Tibial nerve (tissue), 4 donors: ENCODE measurements at regions not wholly inside any gene's neighbourhood (a gene's known extent, or its start where the extent isn't known, plus 50 kb on each side); places are given as distances from the start of the nearest gene placed in this dataset.

Source experiments
- DNase-seq, 2 donors: peaks; one replicate each; pipeline ENCODE4 v3.0.0-alpha.2; 2019; ENCODE audit warnings: low spot score in 2 of 2
- H3K27ac ChIP-seq, 4 donors: fragments of 200-600 bp; sonication (generic) in 3 of 4; one replicate each; pipeline ENCODE4 v1.5.1; 2017 to 2019; ENCODE audit warnings: mild to moderate bottlenecking in 1 of 4
- H3K27me3 ChIP-seq, 2 donors: fragments of 200-600 bp; sonication (generic) in 1 of 2; one replicate each; pipeline versions ENCODE4 v1.5.1 to v1.6.0; 2017 to 2019
- H3K36me3 ChIP-seq, 3 donors: fragments of 200-600 bp; sonication (generic); one replicate each; pipeline ENCODE4 v1.5.1; 2018 to 2019
- H3K4me1 ChIP-seq, 4 donors: fragments of 200-600 bp; sonication (generic) in 3 of 4; one replicate each; pipeline ENCODE4 v1.5.1; 2017 to 2019
- H3K4me3 ChIP-seq, 4 donors: fragments of 200-600 bp; sonication (generic) in 3 of 4; one replicate each; pipeline ENCODE4 v1.5.1; 2017 to 2019; ENCODE audit warnings: mild to moderate bottlenecking in 1 of 4, moderate library complexity in 1 of 4
- H3K9me3 ChIP-seq, 4 donors: fragments of 200-600 bp; sonication (generic) in 3 of 4; one replicate each; pipeline ENCODE4 v1.5.1; 2017 to 2019
- CTCF ChIP-seq, 5 experiments: fragments of 200-600 bp in 3 of 5; fragments of 450-650 bp in 2 of 5; sonication (generic) in 3 of 5; IDR thresholded peaks; one replicate each; pipeline ENCODE4 v1.5.1; 2016 to 2019; ENCODE audit warnings: antibody characterized with exemption in 5 of 5, mild to moderate bottlenecking in 3 of 5, moderate library complexity in 2 of 5
- EP300 ChIP-seq, 2 donors: sonication (generic); formaldehyde crosslinking; IDR thresholded peaks; one replicate each; pipeline ENCODE4 v1.6.1; 2017; ENCODE audit warnings: antibody characterized with exemption in 2 of 2, mild to moderate bottlenecking in 1 of 2
- POLR2A ChIP-seq, 2 donors: fragments of 450-650 bp; IDR thresholded peaks; one replicate each; pipeline ENCODE4 v1.6.1; 2017; ENCODE audit warnings: antibody characterized with exemption in 2 of 2, mild to moderate bottlenecking in 2 of 2, moderate library complexity in 2 of 2
- WGBS, 2 donors: methylation state at CpG; one replicate each; pipeline ENCODE4 v1.1.5; 2018; 5-methylcytosine and 5-hydroxymethylcytosine counted together

GRCh38 chr5:66302344-66302743 is 158.2 kb downstream of the SREK1 start:
- Histone ChIP-seq H3K9me3 (no peaks in the 10 kb centered on the region), H3K27ac (no peak overlapping the region), H3K4me1 (peaks cover 0 to 12% (median 0%) of the 10 kb centered on the region in 4 donors), H3K27me3 (no peaks in the 10 kb centered on the region), H3K36me3 (no peaks in the 10 kb centered on the region), H3K4me3 (no peak overlapping the region)
- DNase-seq, result no peak
- TF ChIP-seq POLR2A (IDR thresholded peaks at IDR 0.05), result no peak
- TF ChIP-seq EP300 (IDR thresholded peaks at IDR 0.05), result no peak
- no peak for TF ChIP-seq CTCF (IDR thresholded peaks at IDR 0.05)
- 89 to 92% methylated on average over 12 of the region's 12 CpGs for WGBS, 2 donors

- peak in 1 of 2 donors; percentile 56 for DNase-seq
- Histone ChIP-seq H3K27me3 (no peaks in the 10 kb centered on the region), H3K9me3 (no peaks in the 10 kb centered on the region), H3K4me1 (peaks cover 0 to 14% (median 0%) of the 10 kb centered on the region in 4 donors), H3K4me3 (no peak overlapping the region), H3K36me3 (no peaks in the 10 kb centered on the region), H3K27ac (no peak overlapping the region)
- TF ChIP-seq CTCF (IDR thresholded peaks at IDR 0.05) (peak; percentile 61 to 76 (median 64)), POLR2A (IDR thresholded peaks at IDR 0.05) (no peak)
- WGBS, 2 donors, result 21 to 24% methylated on average over 9 of the region's 9 CpGs
These were observed 162.2 kb downstream of the SREK1 start for GRCh38 chr5:66306105-66306843.

- TF ChIP-seq CTCF (IDR thresholded peaks at IDR 0.05) (no peak), POLR2A (IDR thresholded peaks at IDR 0.05) (no peak), EP300 (IDR thresholded peaks at IDR 0.05) (no peak)
- DNase-seq, result no peak
- Histone ChIP-seq H3K36me3 (no peaks in the 10 kb centered on the region), H3K9me3 (no peaks in the 10 kb centered on the region), H3K27ac (no peak overlapping the region), H3K4me3 (no peak overlapping the region), H3K4me1 (peaks cover 0 to 14% (median 0%) of the 10 kb centered on the region in 4 donors), H3K27me3 (no peaks in the 10 kb centered on the region)
- 38 to 48% methylated on average over 7 of the region's 7 CpGs for WGBS, 2 donors
These were observed 162.8 kb downstream of the SREK1 start for GRCh38 chr5:66306844-66307315.

- peak in 1 of 2 donors; percentile 27 for DNase-seq
- no peaks in the 10 kb centered on the region for H3K36me3 ChIP-seq
- 9% methylated on average over 6 of the region's 6 CpGs for WGBS, 2 donors
- H3K27ac ChIP-seq, result no peak overlapping the region
- H3K4me3 ChIP-seq, result no peak overlapping the region
- no peak for TF ChIP-seq EP300 (IDR thresholded peaks at IDR 0.05)
- peak; percentile 59 to 82 (median 73) for TF ChIP-seq CTCF (IDR thresholded peaks at IDR 0.05)
- TF ChIP-seq POLR2A (IDR thresholded peaks at IDR 0.05), result no peak
- H3K9me3 ChIP-seq, result no peaks in the 10 kb centered on the region
- peaks cover 0 to 14% (median 0%) of the 10 kb centered on the region in 4 donors for H3K4me1 ChIP-seq
- no peaks in the 10 kb centered on the region for H3K27me3 ChIP-seq
These were observed 163.6 kb downstream of the SREK1 start for GRCh38 chr5:66307647-66308241.

- H3K27ac ChIP-seq, result no peak overlapping the region
- H3K4me1 ChIP-seq, result peaks cover 0 to 3% (median 0%) of the 10 kb centered on the region in 4 donors
- WGBS, 2 donors, result 80 to 83% methylated on average over 2 of the region's 2 CpGs
- TF ChIP-seq POLR2A (IDR thresholded peaks at IDR 0.05) (no peak), EP300 (IDR thresholded peaks at IDR 0.05) (no peak), CTCF (IDR thresholded peaks at IDR 0.05) (no peak)
- H3K4me3 ChIP-seq, result no peak overlapping the region
- no peaks in the 10 kb centered on the region for H3K27me3 ChIP-seq
- no peak for DNase-seq
- no peaks in the 10 kb centered on the region for H3K36me3 ChIP-seq
- peaks cover 0 to 16% (median 0%) of the 10 kb centered on the region in 4 donors for H3K9me3 ChIP-seq
These were observed 168.2 kb downstream of the SREK1 start for GRCh38 chr5:66312266-66312665.
